ENCODE measurements at regions not wholly inside any gene's neighbourhood (a gene's known extent, or its start where the extent isn't known, plus 50 kb on each side); places are given as distances from the start of the nearest gene placed in this dataset.

- TF ChIP-seq, protein P1, sequence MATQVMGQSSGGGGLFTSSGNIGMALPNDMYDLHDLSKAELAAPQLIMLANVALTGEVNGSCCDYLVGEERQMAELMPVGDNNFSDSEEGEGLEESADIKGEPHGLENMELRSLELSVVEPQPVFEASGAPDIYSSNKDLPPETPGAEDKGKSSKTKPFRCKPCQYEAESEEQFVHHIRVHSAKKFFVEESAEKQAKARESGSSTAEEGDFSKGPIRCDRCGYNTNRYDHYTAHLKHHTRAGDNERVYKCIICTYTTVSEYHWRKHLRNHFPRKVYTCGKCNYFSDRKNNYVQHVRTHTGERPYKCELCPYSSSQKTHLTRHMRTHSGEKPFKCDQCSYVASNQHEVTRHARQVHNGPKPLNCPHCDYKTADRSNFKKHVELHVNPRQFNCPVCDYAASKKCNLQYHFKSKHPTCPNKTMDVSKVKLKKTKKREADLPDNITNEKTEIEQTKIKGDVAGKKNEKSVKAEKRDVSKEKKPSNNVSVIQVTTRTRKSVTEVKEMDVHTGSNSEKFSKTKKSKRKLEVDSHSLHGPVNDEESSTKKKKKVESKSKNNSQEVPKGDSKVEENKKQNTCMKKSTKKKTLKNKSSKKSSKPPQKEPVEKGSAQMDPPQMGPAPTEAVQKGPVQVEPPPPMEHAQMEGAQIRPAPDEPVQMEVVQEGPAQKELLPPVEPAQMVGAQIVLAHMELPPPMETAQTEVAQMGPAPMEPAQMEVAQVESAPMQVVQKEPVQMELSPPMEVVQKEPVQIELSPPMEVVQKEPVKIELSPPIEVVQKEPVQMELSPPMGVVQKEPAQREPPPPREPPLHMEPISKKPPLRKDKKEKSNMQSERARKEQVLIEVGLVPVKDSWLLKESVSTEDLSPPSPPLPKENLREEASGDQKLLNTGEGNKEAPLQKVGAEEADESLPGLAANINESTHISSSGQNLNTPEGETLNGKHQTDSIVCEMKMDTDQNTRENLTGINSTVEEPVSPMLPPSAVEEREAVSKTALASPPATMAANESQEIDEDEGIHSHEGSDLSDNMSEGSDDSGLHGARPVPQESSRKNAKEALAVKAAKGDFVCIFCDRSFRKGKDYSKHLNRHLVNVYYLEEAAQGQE (IDR thresholded peaks at IDR 0.05; ENCODE audit: low read depth, low read length), result no peak
- TF ChIP-seq MXI1 (IDR thresholded peaks at IDR 0.05; ENCODE audit: low read depth, low read length) (no peak), NRF1 (IDR thresholded peaks at IDR 0.05; ENCODE audit: low read depth, low read length) (no peak), POLR2AphosphoS5 (IDR thresholded peaks at IDR 0.05; ENCODE audit: low read depth, low read length) (no peak), ELF1 (IDR thresholded peaks at IDR 0.05) (no peak), TCF12 (IDR thresholded peaks at IDR 0.05) (no peak)
Observed at GRCh38 chr6:6402591-6402990, 82.1 kb upstream of the F13A1 start (continued).

DNA sequence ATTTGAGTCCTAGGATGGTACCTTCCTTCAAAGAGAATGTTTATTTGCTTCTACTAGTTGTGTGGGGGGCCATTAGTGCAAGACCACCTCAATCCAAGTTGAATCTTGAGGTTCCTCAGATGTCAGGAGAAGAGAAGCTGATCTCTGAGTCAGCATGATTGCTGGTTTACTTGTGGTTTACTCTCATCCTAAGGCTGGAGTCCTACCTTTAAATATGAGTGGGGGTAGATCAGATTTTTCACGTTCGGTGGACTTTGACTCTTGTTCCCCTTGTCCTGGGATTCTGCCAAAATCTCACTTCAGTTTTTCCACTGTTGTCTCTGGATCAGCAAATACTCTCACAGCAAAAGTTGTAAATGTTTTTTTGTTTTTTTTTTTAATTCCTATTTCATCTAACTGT is 84.6 kb upstream of the F13A1 start:
- Histone ChIP-seq H3K4me3 (ENCODE audit: low read depth in 2 of 2, low read length in 1 of 2) (no peak overlapping the region), H3K9me2 (no peaks in the 10 kb centered on the region), H2AFZ (ENCODE audit: low read depth) (no peak overlapping the region), H3K4me2 (no peak overlapping the region), H3K27me3 (ENCODE audit: insufficient read depth) (no peaks in the 10 kb centered on the region), H4K20me1 (ENCODE audit: insufficient read depth) (no peaks in the 10 kb centered on the region), H3F3A (replicated peaks; ENCODE audit: insufficient read depth) (no peaks in the 10 kb centered on the region), H3K79me2 (ENCODE audit: insufficient read depth) (no peaks in the 10 kb centered on the region), H3K4me1 (ENCODE audit: control insufficient read depth in 1 of 2, insufficient read depth in 2 of 2, low read depth in 1 of 2, low read length in 1 of 2) (no peaks in the 10 kb centered on the region), H3K36me3 (replicated peaks in 1 of 2; ENCODE audit: control insufficient read depth in 1 of 2, insufficient read depth in 2 of 2, low read length in 1 of 2) (no peaks in the 10 kb centered on the region), H3K9me3 (no peaks in the 10 kb centered on the region), H3K27ac (ENCODE audit: low read depth in 2 of 2, low read length in 1 of 2) (no peak overlapping the region), H3K9ac (no peak overlapping the region)
- POLR2A ChIA-PET, result no interaction called here
- 0% methylated on average over 2 of the region's 2 CpGs for WGBS (ENCODE audit: low lambda C conversion rate)
- CTCF ChIA-PET, result no interaction called here
- TF ChIP-seq TEAD4 (IDR thresholded peaks at IDR 0.05; ENCODE audit: borderline replicate concordance, insufficient read depth) (no peak), NRF1 (IDR thresholded peaks at IDR 0.05; ENCODE audit: low read depth, low read length) (no peak), RAD21 (IDR thresholded peaks at IDR 0.05; ENCODE audit: low read length) (no peak), CHD2 (IDR thresholded peaks at IDR 0.05; ENCODE audit: low read length, partially characterized antibody) (no peak), TCF12 (IDR thresholded peaks at IDR 0.05) (no peak), SMC3 (IDR thresholded peaks at IDR 0.05; ENCODE audit: low read depth, low read length) (no peak), GATA2 (CRISPR knock-in tag; IDR thresholded peaks at IDR 0.05) (no peak), PBX3 (IDR thresholded peaks at IDR 0.05) (no peak), EP300 (IDR thresholded peaks at IDR 0.05; ENCODE audit: borderline replicate concordance in 1 of 2, low read depth in 1 of 2, low read length in 1 of 2) (no peak), IRF3 (IDR thresholded peaks at IDR 0.05; ENCODE audit: low read depth, low read length) (no peak), EZH2phosphoT487 (IDR thresholded peaks at IDR 0.05; ENCODE audit: borderline replicate concordance, low read depth) (no peak), JUND (IDR thresholded peaks at IDR 0.05) (no peak), POLR2AphosphoS5 (IDR thresholded peaks at IDR 0.05; ENCODE audit: low read depth, low read length) (no peak), ELF1 (IDR thresholded peaks at IDR 0.05) (no peak), CTCF (IDR thresholded peaks at IDR 0.05) (no peak)
- TF ChIP-seq, protein P2, sequence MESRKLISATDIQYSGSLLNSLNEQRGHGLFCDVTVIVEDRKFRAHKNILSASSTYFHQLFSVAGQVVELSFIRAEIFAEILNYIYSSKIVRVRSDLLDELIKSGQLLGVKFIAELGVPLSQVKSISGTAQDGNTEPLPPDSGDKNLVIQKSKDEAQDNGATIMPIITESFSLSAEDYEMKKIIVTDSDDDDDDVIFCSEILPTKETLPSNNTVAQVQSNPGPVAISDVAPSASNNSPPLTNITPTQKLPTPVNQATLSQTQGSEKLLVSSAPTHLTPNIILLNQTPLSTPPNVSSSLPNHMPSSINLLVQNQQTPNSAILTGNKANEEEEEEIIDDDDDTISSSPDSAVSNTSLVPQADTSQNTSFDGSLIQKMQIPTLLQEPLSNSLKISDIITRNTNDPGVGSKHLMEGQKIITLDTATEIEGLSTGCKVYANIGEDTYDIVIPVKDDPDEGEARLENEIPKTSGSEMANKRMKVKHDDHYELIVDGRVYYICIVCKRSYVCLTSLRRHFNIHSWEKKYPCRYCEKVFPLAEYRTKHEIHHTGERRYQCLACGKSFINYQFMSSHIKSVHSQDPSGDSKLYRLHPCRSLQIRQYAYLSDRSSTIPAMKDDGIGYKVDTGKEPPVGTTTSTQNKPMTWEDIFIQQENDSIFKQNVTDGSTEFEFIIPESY (IDR thresholded peaks at IDR 0.05; ENCODE audit: borderline replicate concordance, low read depth), result no peak
- TF ChIP-seq, protein P1 (IDR thresholded peaks at IDR 0.05; ENCODE audit: low read depth, low read length), result no peak
- DNase-seq, result no peak

All from SK-N-SH (cell line).